NCI-H2196 (cell line): ENCODE measurements at regions not wholly inside any gene's neighbourhood (a gene's known extent, or its start where the extent isn't known, plus 50 kb on each side); places are given as distances from the start of the nearest gene placed in this dataset.

Source experiments
- DNase-seq: peaks from one replicate; lab custom pipeline; 2025; ENCODE audit not compliant: unreplicated experiment; lab: John Stamatoyannopoulos, UW

DNA sequence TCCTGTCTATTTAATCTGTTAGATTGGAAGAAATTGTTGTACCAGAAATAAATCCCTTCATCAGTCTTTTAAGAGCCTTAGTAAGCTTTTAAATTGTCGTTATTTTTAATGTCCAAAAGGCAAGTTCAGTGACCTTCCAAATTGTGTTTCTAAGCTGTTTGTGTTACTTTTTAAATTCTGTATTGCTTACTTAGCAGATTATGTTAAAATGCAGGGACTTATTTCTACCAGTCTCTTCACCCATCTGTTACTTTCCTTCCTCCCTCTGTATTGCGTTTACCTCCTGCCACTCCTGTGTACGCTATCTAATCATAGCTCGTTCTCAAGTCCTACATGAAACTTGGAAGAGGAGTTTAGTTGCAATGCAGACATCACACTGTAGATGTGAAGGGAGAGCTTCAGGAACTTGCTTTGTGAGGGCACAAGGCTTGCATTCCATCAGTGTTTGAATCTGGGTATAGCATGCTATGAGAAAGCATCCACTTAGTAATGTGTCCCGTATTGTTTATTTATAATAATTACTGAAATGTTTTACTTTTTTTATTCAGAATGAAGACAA, 406.5 kb upstream of the RGS6 start:
- DNase-seq, result no peak

- no peak for DNase-seq
Observed at GRCh38 chr14:71526388-71526787, 405.8 kb upstream of the RGS6 start.

DNA sequence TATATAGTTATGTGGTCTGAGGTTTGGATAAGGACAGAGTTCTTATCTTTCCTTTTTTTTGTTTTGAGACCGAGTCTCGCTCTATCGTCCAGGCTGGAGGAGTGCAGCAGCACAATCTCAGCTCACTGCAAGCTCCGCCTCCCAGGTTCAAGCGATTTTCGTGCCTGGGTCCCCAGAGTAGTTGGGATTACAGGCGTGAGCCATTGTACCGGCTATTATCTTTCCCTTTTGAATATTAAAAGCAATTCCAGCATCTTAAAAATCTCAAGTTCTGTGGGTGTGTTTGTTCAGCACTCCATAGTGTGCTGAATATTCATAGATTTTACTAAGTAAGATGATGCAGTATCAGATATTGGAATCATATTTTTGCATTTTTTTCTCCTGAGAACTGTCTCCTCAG, 404.4 kb upstream of the RGS6 start:
- DNase-seq, result no peak

- DNase-seq, result no peak
Observed at GRCh38 chr14:71529848-71530247, 402.4 kb upstream of the RGS6 start.

DNA sequence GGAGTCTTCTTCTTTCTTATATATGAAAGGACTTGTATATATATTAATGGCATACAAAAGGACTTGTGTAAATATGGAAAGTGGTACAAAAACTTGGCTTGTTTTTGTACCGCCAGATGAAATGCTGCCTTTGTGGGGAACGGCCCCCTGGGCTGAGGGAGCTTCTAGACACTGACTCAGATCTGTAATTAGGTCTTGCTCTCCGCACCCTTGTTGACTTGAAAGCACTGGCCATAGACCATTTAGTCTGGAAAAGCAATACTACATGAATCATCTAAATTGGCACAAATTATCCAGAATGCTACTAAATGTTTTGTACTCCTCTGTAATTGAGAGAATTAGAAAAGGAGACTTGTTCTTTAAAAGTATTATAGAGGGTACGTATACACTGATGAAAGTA, 399.9 kb upstream of the RGS6 start:
- DNase-seq, result no peak

GRCh38 chr14:71532790-71533189, 399.4 kb upstream of the RGS6 start:
- no peak for DNase-seq

DNA sequence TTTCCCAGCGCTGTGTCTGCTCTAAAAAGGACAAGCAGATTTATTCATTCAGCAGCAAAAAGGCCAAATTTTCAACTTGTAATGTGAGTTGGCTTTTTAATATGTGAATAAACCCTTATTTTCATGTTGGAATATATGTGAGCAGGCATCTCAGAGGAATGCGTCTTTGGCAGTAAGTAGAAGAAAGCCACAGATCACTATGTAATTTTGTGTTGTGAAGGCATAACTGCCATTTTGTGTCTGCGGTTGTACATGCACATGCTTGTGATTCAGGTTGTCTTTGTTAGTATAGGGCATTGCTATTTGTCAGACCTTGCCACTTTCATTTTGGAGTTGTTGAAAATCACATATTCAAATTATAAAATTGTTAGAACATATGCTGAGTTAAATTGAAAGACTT, 398.8 kb upstream of the RGS6 start:
- DNase-seq, result no peak

GRCh38 chr14:71533800-71534199, 398.4 kb upstream of the RGS6 start:
- DNase-seq, result no peak

- DNase-seq, result no peak
Observed at GRCh38 chr14:71534506-71534905, 397.7 kb upstream of the RGS6 start.

DNA sequence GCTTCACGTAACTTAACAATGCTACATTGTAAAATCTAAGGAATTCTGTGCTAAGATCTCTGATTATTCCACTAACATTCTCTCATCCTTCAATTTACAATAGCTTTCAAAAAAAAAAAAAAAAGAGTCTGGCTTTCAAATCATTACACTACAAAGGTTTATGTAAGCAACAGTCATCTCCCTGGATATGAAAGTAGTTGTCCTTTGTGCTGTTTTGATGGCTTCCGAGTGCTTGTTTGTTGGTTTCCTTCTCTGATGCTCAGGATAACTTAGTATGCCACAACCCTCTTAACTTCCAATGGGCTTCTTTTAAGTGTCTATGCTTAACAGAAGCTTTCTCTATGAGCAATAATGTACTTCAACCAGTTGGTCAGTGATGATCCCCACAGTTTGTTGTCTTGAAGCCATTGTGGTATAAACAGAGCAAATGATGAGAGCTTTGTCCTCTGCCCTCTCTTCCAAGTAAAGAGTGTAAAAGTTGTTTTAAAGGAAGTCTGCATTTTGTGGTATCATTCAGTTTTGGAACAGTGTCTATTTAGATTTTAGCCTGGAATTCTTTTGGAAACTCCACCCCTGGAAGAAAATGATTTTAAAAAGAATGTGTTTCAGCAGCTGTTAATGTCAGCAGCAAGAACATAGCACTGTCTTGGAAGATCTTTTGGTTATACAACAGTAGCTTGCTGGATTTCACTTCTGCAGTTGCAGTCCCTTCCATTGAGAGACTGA, 396.1 kb upstream of the RGS6 start:
- DNase-seq, result no peak

DNA sequence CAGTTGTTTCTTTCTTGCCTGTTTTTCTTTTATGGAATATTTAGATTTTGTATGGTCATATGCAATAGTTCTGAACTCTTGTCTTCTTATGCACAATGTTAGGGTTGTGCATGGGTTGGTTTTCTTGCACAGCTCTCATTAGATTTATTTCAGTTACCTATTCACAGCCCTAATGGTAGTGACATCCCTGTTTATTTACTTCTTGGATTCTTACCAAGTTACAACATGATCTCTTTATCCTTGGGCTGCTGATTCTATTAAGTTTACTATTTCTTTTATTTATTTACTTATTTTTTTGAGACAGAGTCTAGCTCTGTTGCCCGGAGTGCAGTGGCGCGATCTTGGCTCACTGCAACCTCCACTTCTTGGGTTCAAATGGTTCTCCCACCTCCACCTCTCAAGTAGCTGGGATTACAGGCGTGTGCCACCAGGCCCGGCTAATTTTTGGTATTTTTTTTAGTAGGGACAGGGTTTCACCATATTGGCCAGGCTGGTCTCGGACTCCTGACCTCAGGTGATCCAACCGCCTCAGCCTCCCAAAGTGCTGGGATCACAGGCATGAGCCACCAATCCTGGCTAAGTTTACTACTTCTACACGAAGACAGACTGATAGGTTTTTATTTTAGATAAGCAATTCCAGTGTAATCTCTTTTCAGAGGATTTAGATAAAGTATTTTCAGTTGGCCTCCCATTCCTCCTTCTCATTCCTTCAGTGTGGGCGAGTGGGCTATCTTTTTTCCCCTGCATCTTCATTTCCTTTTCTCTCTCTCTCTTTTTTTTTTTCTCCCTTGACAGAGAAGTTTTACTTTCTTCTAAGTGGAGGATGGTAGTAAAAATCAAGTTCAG, 395.1 kb upstream of the RGS6 start:
- DNase-seq, result no peak

DNA sequence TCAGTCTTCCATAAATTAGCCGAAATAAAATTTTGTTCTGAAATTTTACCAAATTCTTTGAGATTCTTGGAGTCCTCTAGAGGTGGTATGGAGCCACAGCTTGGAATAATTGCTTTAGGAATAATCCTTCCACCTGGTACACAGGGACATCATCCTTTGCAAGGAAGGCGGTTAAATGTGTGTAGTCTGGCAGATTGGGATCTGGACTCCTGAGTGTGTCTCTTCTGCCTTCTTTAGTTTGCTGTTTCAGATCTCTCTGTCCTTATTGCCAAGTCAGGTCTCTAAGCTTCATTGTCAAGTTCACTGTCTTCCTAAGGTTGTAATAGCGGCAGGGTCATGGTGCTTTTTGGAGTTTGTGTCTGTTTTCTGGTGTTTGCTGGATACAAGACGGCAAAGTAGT, 393.9 kb upstream of the RGS6 start:
- DNase-seq, result no peak

DNA sequence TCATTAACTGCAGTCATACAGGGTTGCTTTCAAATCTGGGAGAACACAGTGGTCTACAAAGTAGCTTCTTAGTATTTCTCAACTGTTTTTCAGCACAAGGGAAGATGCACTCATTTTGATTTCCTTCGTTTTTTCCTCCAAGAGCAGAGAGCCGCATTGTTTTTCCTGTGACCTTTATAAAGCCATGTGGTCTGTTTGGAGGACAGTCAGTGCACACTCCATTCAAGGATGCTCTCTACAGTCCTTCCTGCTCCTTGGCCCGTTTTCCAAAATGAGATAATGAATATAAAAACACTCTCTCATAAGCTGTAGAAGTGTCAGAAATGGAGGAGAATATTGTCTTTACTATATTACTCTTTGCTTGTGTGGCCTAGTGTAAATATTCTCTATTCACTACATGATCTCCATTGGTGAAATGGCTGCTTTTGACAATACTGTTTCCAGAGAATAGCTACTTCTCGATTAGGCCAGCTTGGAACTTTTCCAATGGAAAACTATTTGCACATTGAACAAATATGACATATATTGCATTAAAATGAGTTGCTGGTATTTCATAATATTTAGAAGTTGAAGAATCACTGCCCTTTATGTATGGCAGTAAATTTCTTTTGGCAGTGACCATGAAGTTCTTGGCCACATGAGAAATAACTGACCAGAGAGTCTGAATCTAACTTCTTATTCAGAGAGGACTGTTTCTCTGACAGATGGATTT, 393.1 kb upstream of the RGS6 start:
- DNase-seq, result no peak

GRCh38 chr14:71539650-71540285, 392.5 kb upstream of the RGS6 start:
- DNase-seq, result no peak

- DNase-seq, result no peak
Observed at GRCh38 chr14:71541271-71541670, 391.0 kb upstream of the RGS6 start.

DNA sequence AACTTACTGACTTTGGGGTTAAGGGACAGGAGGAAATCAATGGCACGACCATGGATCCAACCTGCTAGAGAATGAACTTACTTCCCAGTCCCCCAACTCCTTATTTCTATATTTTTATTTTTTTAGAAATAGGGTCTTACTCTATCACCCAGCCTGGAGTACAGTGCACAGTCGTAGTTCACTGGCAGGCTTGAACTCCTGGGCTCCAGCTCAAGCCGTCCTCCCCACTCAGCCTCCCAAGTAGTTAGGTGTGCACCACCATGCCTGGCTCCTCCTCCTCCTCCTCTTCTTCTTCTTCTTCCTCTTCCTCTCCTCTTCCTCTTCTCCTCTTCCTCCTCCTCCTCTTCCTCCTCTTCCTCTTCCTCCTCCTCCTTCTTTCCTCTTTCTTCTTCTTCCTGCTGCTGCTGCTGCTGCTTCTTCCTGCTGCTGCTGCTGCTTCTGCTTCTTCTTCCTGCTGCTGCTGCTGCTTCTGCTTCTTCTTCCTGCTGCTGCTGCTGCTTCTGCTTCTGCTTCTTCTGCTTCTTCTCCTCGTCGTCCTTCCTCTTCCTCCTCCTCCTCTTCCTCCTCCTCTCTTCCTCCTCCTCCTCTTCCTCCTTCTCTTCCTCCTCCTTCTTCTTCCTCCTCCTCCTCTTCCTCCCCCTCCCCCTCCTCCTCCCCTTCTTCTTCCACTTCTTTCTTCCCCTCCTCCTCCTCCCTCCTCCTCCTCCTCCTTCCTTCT, 390.1 kb upstream of the RGS6 start:
- DNase-seq, result no peak

GRCh38 chr14:71549421-71550050, 382.7 kb upstream of the RGS6 start:
- DNase-seq, result no peak

DNA sequence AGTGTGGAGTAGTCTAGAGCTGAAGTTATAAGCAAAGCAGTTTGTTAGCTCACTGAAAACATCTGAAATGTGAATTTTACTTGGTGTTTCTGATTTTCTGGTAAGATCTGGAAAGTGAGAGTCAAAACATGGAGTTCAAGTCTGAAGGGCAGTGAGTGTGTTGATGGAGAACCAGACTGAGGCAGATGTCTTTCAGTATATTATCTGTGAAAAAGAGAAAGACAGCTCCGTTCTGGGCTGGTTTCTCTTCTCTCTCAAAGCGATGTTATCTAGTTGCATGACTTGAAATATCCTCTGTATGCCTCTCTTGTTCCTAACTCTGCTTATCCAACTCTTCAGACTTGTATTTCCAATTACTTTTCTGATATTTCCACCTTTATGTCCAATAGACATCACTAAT, 381.9 kb upstream of the RGS6 start:
- no peak for DNase-seq

DNA sequence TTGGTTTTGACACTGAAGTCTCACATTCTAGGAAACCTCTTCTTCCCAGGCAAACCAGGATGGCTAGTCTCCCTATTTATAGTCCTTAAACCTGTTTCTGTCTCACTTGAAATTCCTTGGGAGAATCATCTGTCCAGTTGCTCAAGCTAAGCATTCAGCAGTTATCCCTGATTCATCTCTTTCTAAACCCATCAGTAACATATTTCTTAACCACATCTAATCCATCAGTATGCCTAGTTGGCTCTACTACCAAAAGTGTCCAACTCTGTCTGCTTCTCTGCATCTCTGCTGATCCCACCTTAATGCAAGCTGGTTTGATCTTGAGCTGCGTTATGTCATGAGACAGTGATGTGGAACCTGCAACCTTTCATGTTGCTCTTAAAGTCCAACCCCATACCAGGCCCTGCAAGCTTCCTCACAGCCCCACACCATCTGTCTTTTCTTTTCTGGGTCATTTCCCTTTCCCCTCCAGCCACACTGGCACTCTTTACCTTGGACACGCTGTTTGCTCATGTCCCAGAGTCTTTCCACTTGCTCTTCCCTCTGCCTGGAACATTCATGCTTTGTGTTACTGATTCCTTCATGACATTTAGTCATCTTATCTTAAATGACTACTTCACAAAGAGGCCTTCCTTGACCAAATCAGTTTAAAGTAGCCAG, 380.8 kb upstream of the RGS6 start:
- DNase-seq, result no peak

- DNase-seq, result no peak
Observed at GRCh38 chr14:71552809-71553208, 379.4 kb upstream of the RGS6 start.
